Skeletal muscle tissue (tissue), 3 donors: ENCODE measurements at regions not wholly inside any gene's neighbourhood (a gene's known extent, or its start where the extent isn't known, plus 50 kb on each side); places are given as distances from the start of the nearest gene placed in this dataset.

Source experiments
- H3K27ac ChIP-seq: one replicate; pipeline ENCODE4 v1.7.0; 2013; ENCODE audit warnings: mild to moderate bottlenecking, low read depth, low read length, inconsistent platforms
- H3K27me3 ChIP-seq, 3 donors: one replicate each; pipeline ENCODE4 v1.7.0; 2013; ENCODE audit warnings: low read length in 3 of 3; ENCODE audit not compliant: control insufficient read depth in 3 of 3, insufficient read depth in 3 of 3
- H3K36me3 ChIP-seq, 3 donors: one replicate each; pipeline ENCODE4 v1.7.0; 2013; ENCODE audit warnings: low read length in 3 of 3; ENCODE audit not compliant: control insufficient read depth in 3 of 3, insufficient read depth in 3 of 3
- H3K4me1 ChIP-seq, 3 donors: one replicate each; pipeline ENCODE4 v1.7.0; 2013; ENCODE audit warnings: low read length in 3 of 3, mild to moderate bottlenecking in 3 of 3; ENCODE audit not compliant: control insufficient read depth in 3 of 3, insufficient read depth in 3 of 3
- H3K4me3 ChIP-seq, 3 donors: one replicate each; pipeline ENCODE4 v1.7.0; 2013; ENCODE audit warnings: low read length in 3 of 3
- H3K9ac ChIP-seq, 3 donors: one replicate each; pipeline ENCODE4 v1.7.0; 2013; ENCODE audit warnings: low read length in 3 of 3, mild to moderate bottlenecking in 3 of 3, moderate library complexity in 2 of 3, low read depth in 1 of 3
- H3K9me3 ChIP-seq, 3 donors: one replicate each; pipeline ENCODE4 v1.7.0; 2013; ENCODE audit warnings: low read length in 3 of 3; ENCODE audit not compliant: control insufficient read depth in 3 of 3
- donor health status: Osteomylitis.

DNA sequence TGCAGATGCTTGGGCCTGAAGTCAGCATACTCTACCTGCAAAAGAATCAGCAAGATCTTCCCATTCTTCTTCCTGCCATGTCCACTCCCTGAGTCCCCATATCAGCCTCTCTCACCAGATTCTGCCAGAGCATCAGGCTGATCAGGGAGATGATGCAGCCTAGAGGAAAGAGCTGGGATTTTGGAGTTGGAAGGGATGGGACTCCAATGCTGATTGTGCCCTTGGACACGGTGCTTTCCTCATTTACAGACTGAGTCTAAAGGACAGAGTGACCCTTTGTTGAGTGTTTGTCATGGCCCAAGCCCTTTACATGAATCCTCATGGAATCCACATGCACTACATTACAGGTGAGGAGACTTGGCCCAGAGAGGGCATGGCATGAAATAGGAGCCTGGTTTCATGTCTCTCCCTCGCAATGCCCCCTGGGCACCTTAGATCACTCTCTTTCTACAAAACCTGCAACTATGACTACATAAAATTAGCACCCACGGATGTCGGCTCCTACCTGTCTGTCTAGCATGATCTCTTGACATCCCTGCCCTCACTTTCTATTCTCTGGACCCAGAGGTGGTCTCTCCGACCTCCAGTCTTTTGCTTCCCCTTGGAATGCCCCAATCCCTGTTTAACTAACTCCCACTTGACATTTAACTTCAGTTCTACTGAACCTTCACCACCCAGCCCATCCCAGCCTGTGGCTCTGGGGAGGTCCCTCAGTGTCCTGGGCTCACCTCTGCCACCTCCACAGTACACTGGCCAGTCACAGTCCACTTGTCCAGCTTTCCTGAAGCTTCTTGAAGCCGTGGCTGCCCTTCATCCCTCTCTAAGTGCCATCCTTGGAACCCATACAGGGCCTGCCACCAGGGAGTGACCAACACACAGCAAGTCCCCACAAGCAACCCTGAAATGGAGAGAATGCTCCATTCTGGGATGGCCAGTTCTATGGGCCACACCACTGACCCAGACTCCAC is 173.5 kb downstream of the ABHD5 start:
- no peak overlapping the region for H3K9ac ChIP-seq
- no peaks in the 10 kb centered on the region for H3K36me3 ChIP-seq
- H3K27ac ChIP-seq, result no peak overlapping the region
- peaks cover 0 to 5% (median 4%) of the 10 kb centered on the region in 3 donors for H3K27me3 ChIP-seq
- H3K9me3 ChIP-seq, result no peaks in the 10 kb centered on the region
- no peak overlapping the region for H3K4me3 ChIP-seq
- H3K4me1 ChIP-seq, result no peaks in the 10 kb centered on the region

GRCh38 chr3:43865351-43865750 is 174.6 kb downstream of the ABHD5 start:
- Histone ChIP-seq H3K36me3 (no peaks in the 10 kb centered on the region), H3K27ac (no peak overlapping the region), H3K4me3 (no peak overlapping the region), H3K27me3 (peaks cover 0 to 7% (median 2%) of the 10 kb centered on the region in 3 donors), H3K4me1 (no peaks in the 10 kb centered on the region), H3K9me3 (no peaks in the 10 kb centered on the region), H3K9ac (no peak overlapping the region)

GRCh38 chr3:43865887-43866528 is 175.3 kb downstream of the ABHD5 start:
- peaks cover 0 to 7% (median 0%) of the 10 kb centered on the region in 3 donors for H3K27me3 ChIP-seq
- H3K27ac ChIP-seq, result no peak overlapping the region
- no peaks in the 10 kb centered on the region for H3K36me3 ChIP-seq
- no peak overlapping the region for H3K9ac ChIP-seq
- no peak overlapping the region for H3K4me3 ChIP-seq
- H3K4me1 ChIP-seq, result no peaks in the 10 kb centered on the region
- no peaks in the 10 kb centered on the region for H3K9me3 ChIP-seq

DNA sequence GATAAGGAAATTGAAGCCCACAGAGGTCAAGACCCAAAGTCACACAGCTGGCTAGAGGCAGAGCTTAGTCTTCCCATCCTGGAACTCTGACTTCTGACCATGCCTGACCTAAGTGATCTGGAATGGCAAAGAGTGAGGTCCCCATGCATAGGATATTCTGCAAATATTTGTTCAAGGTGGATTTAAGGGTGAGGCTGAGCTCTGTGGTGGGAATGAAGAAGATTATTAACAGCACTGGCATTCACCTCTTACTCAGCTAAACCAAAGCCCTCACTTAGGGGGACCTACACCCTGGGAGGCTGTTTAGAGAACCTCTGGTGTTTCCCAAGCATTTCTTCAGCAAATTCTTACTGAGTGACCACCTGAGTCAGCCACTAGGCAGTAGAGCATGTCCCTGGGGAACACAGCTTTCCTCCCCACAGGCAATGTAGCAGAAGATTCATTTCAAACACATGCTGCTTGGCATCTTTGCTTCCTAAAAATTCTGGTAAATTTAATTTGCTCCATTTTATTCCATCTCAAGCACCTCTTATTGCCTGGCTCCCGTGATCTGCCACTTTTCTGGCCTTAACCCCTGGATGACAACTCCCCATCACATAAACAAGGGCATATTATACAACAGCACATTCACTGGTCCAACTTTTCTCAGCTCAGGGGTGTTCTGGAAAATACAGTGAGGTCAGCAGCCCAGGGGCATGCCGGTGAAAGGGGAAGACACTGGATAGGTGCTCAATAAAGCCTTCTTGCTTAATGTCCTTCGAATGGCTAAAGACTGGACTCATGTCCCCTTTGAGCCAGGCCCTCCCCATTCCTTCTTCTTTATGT is 176.0 kb downstream of the ABHD5 start:
- Histone ChIP-seq H3K27me3 (peaks cover 0 to 13% (median 6%) of the 10 kb centered on the region in 3 donors), H3K4me1 (no peaks in the 10 kb centered on the region), H3K27ac (no peak overlapping the region), H3K9me3 (no peaks in the 10 kb centered on the region), H3K36me3 (no peaks in the 10 kb centered on the region), H3K9ac (no peak overlapping the region), H3K4me3 (no peak overlapping the region)

DNA sequence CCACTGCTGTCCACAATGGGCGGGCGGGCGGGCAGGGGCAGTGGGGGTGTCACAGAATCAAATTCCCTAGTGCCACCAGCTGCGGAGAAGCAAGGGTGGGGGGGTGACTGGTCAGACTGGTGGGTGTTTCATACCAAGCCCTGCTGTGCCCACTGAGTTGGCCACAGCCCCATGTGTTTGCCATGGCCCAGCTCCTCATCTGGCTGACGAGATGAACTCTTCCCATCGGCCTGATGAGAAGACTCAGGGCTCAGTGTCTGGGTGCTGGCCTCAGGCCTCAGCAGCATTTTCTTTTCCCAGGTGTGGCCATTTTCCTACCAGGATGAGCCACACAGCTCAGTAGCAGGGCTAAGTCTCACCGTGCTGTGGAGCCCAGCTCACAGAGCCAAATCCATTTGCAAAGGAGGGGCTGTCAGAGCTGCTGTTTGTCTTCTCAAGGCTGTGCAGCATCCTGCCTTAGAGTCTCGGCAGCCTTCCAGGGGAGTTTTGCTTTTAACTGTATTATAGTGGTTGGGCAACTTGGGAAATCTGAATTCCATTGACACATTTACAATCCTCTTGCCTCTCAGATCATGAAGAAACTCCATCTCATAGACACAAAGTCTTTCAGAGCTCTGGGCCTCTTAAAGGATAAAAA is 176.8 kb downstream of the ABHD5 start:
- no peaks in the 10 kb centered on the region for H3K4me1 ChIP-seq
- peaks cover 0 to 14% (median 13%) of the 10 kb centered on the region in 3 donors for H3K27me3 ChIP-seq
- H3K27ac ChIP-seq, result no peak overlapping the region
- H3K36me3 ChIP-seq, result no peaks in the 10 kb centered on the region
- H3K9me3 ChIP-seq, result no peaks in the 10 kb centered on the region
- H3K9ac ChIP-seq, result no peak overlapping the region
- H3K4me3 ChIP-seq, result no peak overlapping the region

DNA sequence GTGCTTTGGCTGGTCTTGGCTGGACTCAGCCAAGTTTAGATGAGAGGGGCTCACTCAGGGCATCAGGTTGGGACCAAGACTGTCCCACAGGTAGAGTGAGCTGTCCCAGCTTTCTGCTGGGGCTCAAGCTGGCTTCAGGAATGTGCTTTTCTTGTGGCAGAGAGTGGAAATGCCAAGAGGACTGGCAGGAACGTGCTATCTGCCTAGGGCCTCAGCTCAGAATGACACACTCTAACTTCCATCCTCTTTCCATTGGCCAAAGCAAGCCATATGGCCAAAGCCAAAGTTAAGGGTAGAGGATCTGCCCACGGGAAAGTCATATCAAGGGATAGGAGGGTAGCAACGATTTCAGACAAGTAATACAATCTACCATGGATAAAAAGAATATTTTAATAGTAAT is 178.8 kb downstream of the ABHD5 start:
- peaks cover 0 to 18% (median 17%) of the 10 kb centered on the region in 3 donors for H3K27me3 ChIP-seq
- no peak overlapping the region for H3K9ac ChIP-seq
- H3K9me3 ChIP-seq, result no peaks in the 10 kb centered on the region
- no peaks in the 10 kb centered on the region for H3K4me1 ChIP-seq
- no peak overlapping the region for H3K27ac ChIP-seq
- no peak overlapping the region for H3K4me3 ChIP-seq
- H3K36me3 ChIP-seq, result no peaks in the 10 kb centered on the region

DNA sequence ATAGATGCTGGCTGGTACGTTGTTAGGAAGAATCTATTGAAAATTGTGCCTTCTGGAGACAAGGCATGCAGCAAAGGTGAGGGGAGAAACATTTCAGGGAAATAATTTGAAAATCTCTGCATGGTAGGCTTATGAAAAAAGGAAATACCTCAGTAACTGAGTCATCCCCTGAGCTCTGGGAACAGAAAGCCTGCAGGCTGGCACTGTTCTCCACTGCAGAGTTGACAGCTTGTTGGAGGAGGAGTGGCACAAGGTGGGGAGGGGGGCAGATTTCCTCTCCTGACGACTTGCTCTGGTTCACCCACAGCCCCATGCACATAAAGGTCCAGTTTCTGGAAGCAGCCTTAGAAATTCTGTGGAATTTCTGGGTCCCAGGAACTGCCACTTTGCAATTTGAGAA is 179.4 kb downstream of the ABHD5 start:
- Histone ChIP-seq H3K9me3 (no peaks in the 10 kb centered on the region), H3K4me1 (no peaks in the 10 kb centered on the region), H3K36me3 (no peaks in the 10 kb centered on the region), H3K27me3 (peaks cover 0 to 18% (median 17%) of the 10 kb centered on the region in 3 donors), H3K4me3 (no peak overlapping the region), H3K27ac (no peak overlapping the region), H3K9ac (no peak overlapping the region)

- Histone ChIP-seq H3K9ac (no peak overlapping the region), H3K27ac (no peak overlapping the region), H3K4me1 (no peaks in the 10 kb centered on the region), H3K9me3 (no peaks in the 10 kb centered on the region), H3K4me3 (no peak overlapping the region), H3K27me3 (peaks cover 0 to 19% (median 18%) of the 10 kb centered on the region in 3 donors), H3K36me3 (no peaks in the 10 kb centered on the region)
Observed at GRCh38 chr3:43870844-43871626, 180.3 kb downstream of the ABHD5 start.
